ENCODE measurements at regions not wholly inside any gene's neighbourhood (a gene's known extent, or its start where the extent isn't known, plus 50 kb on each side); places are given as distances from the start of the nearest gene placed in this dataset.

GRCh38 chr5:111930449-111930848, 173.5 kb upstream of the NREP start:
- TF ChIP-seq CTCF (conservative IDR thresholded peaks at IDR 0.05; ENCODE audit: low read length) (no peak), EZH2phosphoT487 (IDR thresholded peaks at IDR 0.05; ENCODE audit: borderline replicate concordance, low read depth, low read length) (no peak)
